Breast epithelium (tissue), 3 donors: ENCODE measurements at regions not wholly inside any gene's neighbourhood (a gene's known extent, or its start where the extent isn't known, plus 50 kb on each side); places are given as distances from the start of the nearest gene placed in this dataset.

Experiments used
- POLR2A ChIP-seq: fragments of 450-650 bp; IDR thresholded peaks from one replicate; pipeline ENCODE4 v1.6.1; 2016; ENCODE audit warnings: antibody characterized with exemption, mild to moderate bottlenecking, moderate library complexity
- TF ChIP-seq, protein P1 (sequence below), 3 donors: fragments of 450-650 bp; IDR thresholded peaks; one replicate each; pipeline ENCODE4 v1.5.1; 2016 to 2017; ENCODE audit warnings: antibody characterized with exemption in 3 of 3, mild to moderate bottlenecking in 3 of 3, moderate library complexity in 3 of 3

- TF ChIP-seq, protein P1, sequence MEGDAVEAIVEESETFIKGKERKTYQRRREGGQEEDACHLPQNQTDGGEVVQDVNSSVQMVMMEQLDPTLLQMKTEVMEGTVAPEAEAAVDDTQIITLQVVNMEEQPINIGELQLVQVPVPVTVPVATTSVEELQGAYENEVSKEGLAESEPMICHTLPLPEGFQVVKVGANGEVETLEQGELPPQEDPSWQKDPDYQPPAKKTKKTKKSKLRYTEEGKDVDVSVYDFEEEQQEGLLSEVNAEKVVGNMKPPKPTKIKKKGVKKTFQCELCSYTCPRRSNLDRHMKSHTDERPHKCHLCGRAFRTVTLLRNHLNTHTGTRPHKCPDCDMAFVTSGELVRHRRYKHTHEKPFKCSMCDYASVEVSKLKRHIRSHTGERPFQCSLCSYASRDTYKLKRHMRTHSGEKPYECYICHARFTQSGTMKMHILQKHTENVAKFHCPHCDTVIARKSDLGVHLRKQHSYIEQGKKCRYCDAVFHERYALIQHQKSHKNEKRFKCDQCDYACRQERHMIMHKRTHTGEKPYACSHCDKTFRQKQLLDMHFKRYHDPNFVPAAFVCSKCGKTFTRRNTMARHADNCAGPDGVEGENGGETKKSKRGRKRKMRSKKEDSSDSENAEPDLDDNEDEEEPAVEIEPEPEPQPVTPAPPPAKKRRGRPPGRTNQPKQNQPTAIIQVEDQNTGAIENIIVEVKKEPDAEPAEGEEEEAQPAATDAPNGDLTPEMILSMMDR (IDR thresholded peaks at IDR 0.05) = no peak
- TF ChIP-seq POLR2A = no peak
These were observed 488.0 kb upstream of the CYLC2 start for GRCh38 chr9:102507044-102507687.
